Osteocyte (in vitro differentiated cells): ENCODE measurements at regions not wholly inside any gene's neighbourhood (a gene's known extent, or its start where the extent isn't known, plus 50 kb on each side); places are given as distances from the start of the nearest gene placed in this dataset.

Experiments used
- DNase-seq: peaks from one replicate; pipeline ENCODE4 v3.0.0; 2021; ENCODE audit warnings: mixed read lengths; ENCODE audit not compliant: unreplicated experiment; ENCODE audit errors: extremely low spot score
- H3K27ac Mint-ChIP-seq: one replicate; pipeline ENCODE4 v1.8.0; 2021; ENCODE audit warnings: mild to moderate bottlenecking, mixed read lengths; ENCODE audit not compliant: unreplicated experiment
- H3K27me3 Mint-ChIP-seq: one replicate; pipeline ENCODE4 v1.8.0; 2021; ENCODE audit warnings: mixed read lengths; ENCODE audit not compliant: unreplicated experiment
- H3K36me3 Mint-ChIP-seq: one replicate; pipeline ENCODE4 v1.8.0; 2021; ENCODE audit warnings: mixed read lengths; ENCODE audit not compliant: unreplicated experiment
- H3K4me1 Mint-ChIP-seq: one replicate; pipeline ENCODE4 v1.8.0; 2021; ENCODE audit warnings: mixed read lengths; ENCODE audit not compliant: unreplicated experiment
- H3K4me3 Mint-ChIP-seq: one replicate; pipeline ENCODE4 v1.8.0; 2021; ENCODE audit warnings: mild to moderate bottlenecking, moderate library complexity, mixed read lengths; ENCODE audit not compliant: unreplicated experiment
- H3K9me3 Mint-ChIP-seq: one replicate; pipeline ENCODE4 v1.8.0; 2021; ENCODE audit warnings: mixed read lengths; ENCODE audit not compliant: unreplicated experiment
- CTCF ChIP-seq: fragments of 200-600 bp; sonication (generic); IDR thresholded peaks from 2 replicates; pipeline ENCODE4 v1.5.0; 2021; ENCODE audit warnings: antibody characterized with exemption, mild to moderate bottlenecking, moderate library complexity

DNA sequence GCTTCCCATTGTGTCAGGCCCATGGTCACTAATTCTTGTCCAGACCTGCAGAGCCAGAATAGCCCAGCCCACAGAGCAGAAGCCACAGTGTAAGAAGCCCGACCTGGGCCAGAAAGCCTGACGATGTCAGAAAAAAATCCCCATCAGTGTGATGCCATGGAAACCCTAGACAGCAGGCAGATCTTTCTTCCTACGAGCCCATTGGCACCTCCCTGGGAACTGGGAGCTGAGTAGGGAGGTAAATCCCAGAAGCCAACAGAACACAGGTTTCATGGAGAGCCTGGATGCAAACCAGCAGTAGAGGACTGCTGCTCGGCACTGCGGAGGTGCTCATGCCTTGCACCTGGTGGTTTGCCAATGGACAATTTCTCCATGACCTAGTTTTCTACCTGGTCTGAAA, 82.2 kb upstream of the SLC22A16 start:
- TF ChIP-seq CTCF, result no peak
- H3K36me3 Mint-ChIP-seq, result no peaks in the 10 kb centered on the region
- H3K9me3 Mint-ChIP-seq, result no peaks in the 10 kb centered on the region
- no peak for DNase-seq
- H3K27ac Mint-ChIP-seq, result no peak overlapping the region
- no peaks in the 10 kb centered on the region for H3K4me1 Mint-ChIP-seq
- peaks cover 14% of the 10 kb centered on the region for H3K27me3 Mint-ChIP-seq
- H3K4me3 Mint-ChIP-seq, result no peak overlapping the region

DNA sequence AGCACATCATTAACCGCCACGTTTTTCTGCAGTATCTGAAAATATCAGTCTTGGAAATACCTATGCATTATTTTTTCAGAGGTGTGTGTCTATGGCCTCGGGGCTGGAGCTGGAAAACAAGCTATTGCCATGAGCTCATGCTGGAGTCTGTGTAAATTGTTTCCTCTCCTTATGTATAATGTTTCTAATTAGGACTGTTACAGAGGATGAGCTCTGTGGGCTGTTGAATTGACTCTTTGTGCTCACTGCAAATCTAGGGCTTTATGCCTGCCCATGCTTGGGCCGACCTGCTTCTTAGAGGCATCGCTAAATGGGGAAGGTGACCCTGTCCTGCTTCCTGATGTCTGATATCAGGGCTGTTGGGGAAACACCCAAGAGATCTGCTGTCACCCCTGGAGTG, 80.8 kb upstream of the SLC22A16 start:
- Mint-ChIP-seq H3K27ac (no peak overlapping the region), H3K27me3 (peaks cover 14% of the 10 kb centered on the region), H3K36me3 (no peaks in the 10 kb centered on the region), H3K9me3 (peaks cover 4% of the 10 kb centered on the region), H3K4me1 (no peaks in the 10 kb centered on the region), H3K4me3 (no peak overlapping the region)
- no peak for DNase-seq
- TF ChIP-seq CTCF, result no peak

GRCh38 chr6:110556317-110557110, 80.1 kb upstream of the SLC22A16 start:
- TF ChIP-seq CTCF, result no peak
- no peak overlapping the region for H3K27ac Mint-ChIP-seq
- peaks cover 14% of the 10 kb centered on the region for H3K27me3 Mint-ChIP-seq
- peaks cover 8% of the 10 kb centered on the region for H3K9me3 Mint-ChIP-seq
- DNase-seq, result no peak
- no peaks in the 10 kb centered on the region for H3K4me1 Mint-ChIP-seq
- H3K36me3 Mint-ChIP-seq, result no peaks in the 10 kb centered on the region
- H3K4me3 Mint-ChIP-seq, result no peak overlapping the region

DNA sequence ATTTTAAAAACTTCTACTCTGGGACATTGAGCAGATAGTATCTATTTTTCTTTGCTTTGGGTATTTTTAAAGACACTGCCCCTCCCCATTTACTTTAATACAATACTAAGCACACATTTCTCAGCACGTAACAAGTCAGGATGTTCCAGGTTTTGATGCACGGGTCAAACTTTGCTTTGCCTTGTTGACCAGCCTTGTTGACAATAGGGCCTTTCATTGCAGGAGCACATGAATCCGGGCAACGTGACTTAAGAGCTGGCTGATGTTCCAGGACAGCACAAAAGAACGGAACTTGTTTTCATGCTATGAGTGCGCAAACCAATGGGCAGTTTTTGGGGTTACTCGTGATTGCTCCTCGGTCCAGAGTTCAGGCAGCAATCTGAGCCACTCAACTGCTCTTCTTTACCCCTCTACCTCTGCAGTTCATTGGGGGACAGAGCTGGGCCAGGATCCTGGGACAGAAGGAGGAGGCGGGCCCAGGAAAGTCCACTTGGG, 78.6 kb upstream of the SLC22A16 start:
- no peak for DNase-seq
- H3K27me3 Mint-ChIP-seq, result peaks cover 14% of the 10 kb centered on the region
- H3K4me3 Mint-ChIP-seq, result no peak overlapping the region
- TF ChIP-seq CTCF, result no peak
- H3K36me3 Mint-ChIP-seq, result no peaks in the 10 kb centered on the region
- H3K27ac Mint-ChIP-seq, result no peak overlapping the region
- H3K9me3 Mint-ChIP-seq, result peaks cover 8% of the 10 kb centered on the region
- H3K4me1 Mint-ChIP-seq, result no peaks in the 10 kb centered on the region

- no peak overlapping the region for H3K27ac Mint-ChIP-seq
- no peaks in the 10 kb centered on the region for H3K36me3 Mint-ChIP-seq
- H3K27me3 Mint-ChIP-seq, result peaks cover 14% of the 10 kb centered on the region
- H3K9me3 Mint-ChIP-seq, result peaks cover 8% of the 10 kb centered on the region
- no peak for TF ChIP-seq CTCF
- DNase-seq, result no peak
- no peaks in the 10 kb centered on the region for H3K4me1 Mint-ChIP-seq
- no peak overlapping the region for H3K4me3 Mint-ChIP-seq
Observed at GRCh38 chr6:110554441-110554840, 78.0 kb upstream of the SLC22A16 start.
